ENCODE measurements at regions not wholly inside any gene's neighbourhood (a gene's known extent, or its start where the extent isn't known, plus 50 kb on each side); places are given as distances from the start of the nearest gene placed in this dataset.

DNA sequence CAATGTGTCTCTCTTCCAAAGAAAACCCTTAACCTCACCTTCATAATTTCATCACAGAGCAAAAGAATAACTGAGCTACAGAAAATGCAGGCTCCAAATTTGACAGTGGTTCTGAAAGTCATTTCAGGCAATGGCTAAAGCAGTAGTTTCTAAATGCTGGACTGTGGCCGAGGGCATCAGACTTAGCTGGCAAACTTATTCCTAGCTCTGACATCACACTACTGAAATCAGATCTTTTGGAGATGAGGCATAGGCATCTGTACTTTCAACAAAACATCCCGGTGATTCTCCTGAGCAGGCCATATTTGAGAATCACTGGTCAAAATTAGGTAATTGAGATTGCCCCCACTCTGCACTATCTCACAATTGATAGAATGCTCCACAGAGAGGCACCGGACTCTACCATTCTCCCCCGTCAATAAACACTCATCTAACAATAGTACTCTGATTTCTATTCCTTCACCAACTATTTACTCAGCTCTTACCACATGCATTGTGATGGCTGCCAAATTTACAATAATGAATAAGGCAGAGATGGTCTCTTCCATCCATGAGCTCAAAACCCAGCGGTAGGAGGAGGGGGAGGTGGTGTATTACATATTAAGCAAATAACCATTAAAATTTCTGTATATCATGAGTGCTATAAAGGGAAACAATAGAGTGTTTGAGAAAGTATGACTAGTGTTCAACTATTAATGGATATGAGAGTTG lies 57.3 kb upstream of the SPRED1 start:
- TF ChIP-seq, protein P1, sequence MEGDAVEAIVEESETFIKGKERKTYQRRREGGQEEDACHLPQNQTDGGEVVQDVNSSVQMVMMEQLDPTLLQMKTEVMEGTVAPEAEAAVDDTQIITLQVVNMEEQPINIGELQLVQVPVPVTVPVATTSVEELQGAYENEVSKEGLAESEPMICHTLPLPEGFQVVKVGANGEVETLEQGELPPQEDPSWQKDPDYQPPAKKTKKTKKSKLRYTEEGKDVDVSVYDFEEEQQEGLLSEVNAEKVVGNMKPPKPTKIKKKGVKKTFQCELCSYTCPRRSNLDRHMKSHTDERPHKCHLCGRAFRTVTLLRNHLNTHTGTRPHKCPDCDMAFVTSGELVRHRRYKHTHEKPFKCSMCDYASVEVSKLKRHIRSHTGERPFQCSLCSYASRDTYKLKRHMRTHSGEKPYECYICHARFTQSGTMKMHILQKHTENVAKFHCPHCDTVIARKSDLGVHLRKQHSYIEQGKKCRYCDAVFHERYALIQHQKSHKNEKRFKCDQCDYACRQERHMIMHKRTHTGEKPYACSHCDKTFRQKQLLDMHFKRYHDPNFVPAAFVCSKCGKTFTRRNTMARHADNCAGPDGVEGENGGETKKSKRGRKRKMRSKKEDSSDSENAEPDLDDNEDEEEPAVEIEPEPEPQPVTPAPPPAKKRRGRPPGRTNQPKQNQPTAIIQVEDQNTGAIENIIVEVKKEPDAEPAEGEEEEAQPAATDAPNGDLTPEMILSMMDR (IDR thresholded peaks at IDR 0.05 in 8 of 11, conservative IDR thresholded peaks at IDR 0.05 in 3 of 11): no peak
- no peak for TF ChIP-seq POLR2A (IDR thresholded peaks at IDR 0.05)

All from spleen (tissue), 7 donors.